Right atrium auricular region (tissue), 2 donors: ENCODE measurements at regions not wholly inside any gene's neighbourhood (a gene's known extent, or its start where the extent isn't known, plus 50 kb on each side); places are given as distances from the start of the nearest gene placed in this dataset.

Experiments
- DNase-seq: peaks from one replicate; pipeline ENCODE4 v3.0.0-alpha.2; 2019; ENCODE audit warnings: low spot score
- H3K27ac ChIP-seq, 2 donors: fragments of 200-600 bp; sonication (generic); 1 replicate in 1 of 2; 2 replicates in 1 of 2; pipeline ENCODE4 v1.5.1; 2016 to 2019
- H3K27me3 ChIP-seq, 2 donors: fragments of 200-600 bp; sonication (generic); one replicate each; pipeline versions ENCODE4 v1.5.1 to v1.6.0; 2017 to 2019
- H3K36me3 ChIP-seq: fragments of 200-600 bp; sonication (generic); one replicate; pipeline ENCODE4 v1.5.1; 2016
- H3K4me1 ChIP-seq, 2 donors: fragments of 200-600 bp; sonication (generic); one replicate each; pipeline versions ENCODE4 v1.5.1 to v1.6.0; 2017 to 2019
- H3K4me3 ChIP-seq, 2 donors: fragments of 200-600 bp; sonication (generic); 1 replicate in 1 of 2; 2 replicates in 1 of 2; pipeline ENCODE4 v1.5.1; 2017 to 2019; ENCODE audit warnings: mild to moderate bottlenecking in 1 of 2, moderate library complexity in 1 of 2
- H3K9me3 ChIP-seq, 2 donors: fragments of 200-600 bp; sonication (generic); one replicate each; pipeline ENCODE4 v1.5.1; 2019
- TF ChIP-seq, protein P1 (sequence below), 2 donors: fragments of 200-600 bp; sonication (generic); IDR thresholded peaks; one replicate each; pipeline ENCODE4 v1.5.1; 2019; ENCODE audit warnings: antibody characterized with exemption in 2 of 2

DNA sequence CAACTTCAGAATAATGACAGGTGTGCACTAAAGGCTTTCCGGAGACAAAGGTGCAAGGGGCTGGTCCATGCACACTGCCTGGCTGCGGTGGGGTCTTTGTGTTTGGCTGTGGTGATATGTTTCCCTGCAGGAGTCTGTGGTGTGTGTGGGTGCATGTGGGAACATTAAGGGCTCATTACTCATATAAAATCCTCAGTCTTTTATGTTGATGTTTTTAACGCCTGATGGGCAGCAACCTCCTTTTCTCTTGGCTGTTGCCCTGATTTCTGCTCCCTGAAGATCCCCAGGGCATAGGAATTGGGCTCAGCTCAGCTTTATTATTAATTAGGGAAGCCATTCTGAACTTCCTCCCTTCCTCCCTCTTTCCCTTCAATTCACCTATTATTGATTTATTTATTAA lies 67.6 kb upstream of the SPAG17 start:
- Histone ChIP-seq H3K9me3 (no peaks in the 10 kb centered on the region), H3K4me1 (no peaks in the 10 kb centered on the region), H3K36me3 (no peaks in the 10 kb centered on the region), H3K4me3 (no peak overlapping the region), H3K27me3 (no peaks in the 10 kb centered on the region), H3K27ac (no peak overlapping the region)
- no peak for DNase-seq
- TF ChIP-seq, protein P1, sequence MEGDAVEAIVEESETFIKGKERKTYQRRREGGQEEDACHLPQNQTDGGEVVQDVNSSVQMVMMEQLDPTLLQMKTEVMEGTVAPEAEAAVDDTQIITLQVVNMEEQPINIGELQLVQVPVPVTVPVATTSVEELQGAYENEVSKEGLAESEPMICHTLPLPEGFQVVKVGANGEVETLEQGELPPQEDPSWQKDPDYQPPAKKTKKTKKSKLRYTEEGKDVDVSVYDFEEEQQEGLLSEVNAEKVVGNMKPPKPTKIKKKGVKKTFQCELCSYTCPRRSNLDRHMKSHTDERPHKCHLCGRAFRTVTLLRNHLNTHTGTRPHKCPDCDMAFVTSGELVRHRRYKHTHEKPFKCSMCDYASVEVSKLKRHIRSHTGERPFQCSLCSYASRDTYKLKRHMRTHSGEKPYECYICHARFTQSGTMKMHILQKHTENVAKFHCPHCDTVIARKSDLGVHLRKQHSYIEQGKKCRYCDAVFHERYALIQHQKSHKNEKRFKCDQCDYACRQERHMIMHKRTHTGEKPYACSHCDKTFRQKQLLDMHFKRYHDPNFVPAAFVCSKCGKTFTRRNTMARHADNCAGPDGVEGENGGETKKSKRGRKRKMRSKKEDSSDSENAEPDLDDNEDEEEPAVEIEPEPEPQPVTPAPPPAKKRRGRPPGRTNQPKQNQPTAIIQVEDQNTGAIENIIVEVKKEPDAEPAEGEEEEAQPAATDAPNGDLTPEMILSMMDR (IDR thresholded peaks at IDR 0.05): no peak

DNA sequence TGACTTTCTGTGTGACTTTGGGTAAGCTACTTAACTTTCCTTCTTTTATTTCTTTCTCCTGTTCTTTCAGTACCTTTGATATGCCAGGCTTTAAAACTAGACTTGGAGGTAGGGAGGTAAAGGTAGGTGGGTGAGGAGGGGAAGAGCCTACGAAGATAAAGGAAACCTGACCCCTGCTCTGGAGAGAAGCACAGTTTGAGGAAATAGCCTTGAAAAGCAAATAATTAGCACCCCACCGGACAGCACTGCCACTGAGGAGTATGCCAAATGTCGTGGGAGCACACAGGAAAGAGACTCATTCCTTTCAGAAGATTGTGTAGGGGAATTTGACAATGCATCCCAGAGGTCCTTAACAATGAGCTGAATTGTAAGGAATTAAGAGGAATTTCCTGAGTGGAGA lies 65.2 kb upstream of the SPAG17 start:
- Histone ChIP-seq H3K36me3 (no peaks in the 10 kb centered on the region), H3K4me3 (no peak overlapping the region), H3K4me1 (no peaks in the 10 kb centered on the region), H3K27me3 (no peaks in the 10 kb centered on the region), H3K27ac (no peak overlapping the region), H3K9me3 (no peaks in the 10 kb centered on the region)
- no peak for DNase-seq
- TF ChIP-seq, protein P1 (IDR thresholded peaks at IDR 0.05): no peak

DNA sequence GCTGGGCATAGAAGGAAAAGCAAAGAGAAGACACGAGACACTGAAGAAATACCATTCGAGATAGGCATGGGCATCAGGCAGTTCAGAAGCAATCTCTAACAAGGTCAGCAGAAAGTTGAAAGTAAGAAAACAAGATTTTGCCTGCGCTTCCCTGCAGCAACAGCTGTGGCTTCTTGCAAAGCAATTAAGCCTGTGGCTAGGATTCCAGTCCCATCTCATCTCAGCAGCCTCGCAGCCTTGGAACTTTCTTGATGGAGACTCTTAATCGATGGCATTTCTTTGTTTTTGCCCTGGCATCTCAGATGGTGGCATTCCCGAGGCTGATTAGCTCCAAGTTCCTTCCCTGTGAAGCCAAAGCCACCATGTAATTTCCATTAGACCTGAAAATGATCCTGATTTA lies 64.6 kb upstream of the SPAG17 start:
- Histone ChIP-seq H3K36me3 (no peaks in the 10 kb centered on the region), H3K4me1 (no peaks in the 10 kb centered on the region), H3K27me3 (no peaks in the 10 kb centered on the region), H3K9me3 (no peaks in the 10 kb centered on the region), H3K4me3 (no peak overlapping the region), H3K27ac (no peak overlapping the region)
- TF ChIP-seq, protein P1 (IDR thresholded peaks at IDR 0.05): no peak
- no peak for DNase-seq

DNA sequence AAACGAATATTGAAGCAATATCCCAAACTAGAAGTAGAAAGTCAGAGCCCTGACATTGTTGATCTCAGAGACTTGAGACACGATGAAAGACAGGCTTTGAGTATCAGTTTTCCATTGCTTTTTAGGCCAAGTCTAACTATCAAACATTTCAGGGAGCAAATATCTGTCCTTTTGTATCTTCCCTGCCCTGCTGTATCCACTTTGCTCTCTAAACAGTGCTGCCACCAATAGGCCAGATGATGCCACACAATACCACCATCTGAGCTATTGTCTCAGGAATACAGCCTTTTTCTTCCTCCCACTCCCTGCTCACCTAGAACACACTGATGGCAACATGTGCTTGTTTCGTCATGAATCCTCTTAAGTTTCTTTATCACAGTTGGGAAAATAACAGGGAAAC lies 62.6 kb upstream of the SPAG17 start:
- no peaks in the 10 kb centered on the region for H3K4me1 ChIP-seq
- H3K27me3 ChIP-seq: no peaks in the 10 kb centered on the region
- TF ChIP-seq, protein P1 (IDR thresholded peaks at IDR 0.05): no peak
- no peak for DNase-seq
- no peak overlapping the region for H3K4me3 ChIP-seq
- H3K36me3 ChIP-seq: no peaks in the 10 kb centered on the region
- no peaks in the 10 kb centered on the region for H3K9me3 ChIP-seq
- H3K27ac ChIP-seq: no peak overlapping the region

DNA sequence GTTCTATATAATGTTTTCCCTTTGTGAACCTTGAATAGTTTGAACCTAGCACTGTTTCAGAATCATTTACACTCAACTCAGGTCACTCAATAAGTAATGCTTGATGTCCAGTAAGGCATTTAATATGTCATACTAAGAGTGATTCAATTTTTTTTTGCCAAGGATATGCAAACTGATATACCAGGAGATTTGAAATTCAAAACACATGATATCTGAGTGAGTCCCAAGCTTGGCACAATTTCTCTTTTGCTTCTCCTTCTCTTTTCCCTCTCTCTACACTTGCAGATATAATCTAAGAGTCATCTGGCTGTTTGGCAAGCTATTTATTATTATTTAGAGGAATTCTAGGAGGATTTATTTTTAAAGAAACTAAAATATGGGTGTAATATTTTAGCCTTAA lies 61.6 kb upstream of the SPAG17 start:
- Histone ChIP-seq H3K36me3 (no peaks in the 10 kb centered on the region), H3K4me3 (no peak overlapping the region), H3K27ac (no peak overlapping the region), H3K9me3 (no peaks in the 10 kb centered on the region), H3K27me3 (no peaks in the 10 kb centered on the region), H3K4me1 (no peaks in the 10 kb centered on the region)
- TF ChIP-seq, protein P1 (IDR thresholded peaks at IDR 0.05): no peak
- DNase-seq: no peak

DNA sequence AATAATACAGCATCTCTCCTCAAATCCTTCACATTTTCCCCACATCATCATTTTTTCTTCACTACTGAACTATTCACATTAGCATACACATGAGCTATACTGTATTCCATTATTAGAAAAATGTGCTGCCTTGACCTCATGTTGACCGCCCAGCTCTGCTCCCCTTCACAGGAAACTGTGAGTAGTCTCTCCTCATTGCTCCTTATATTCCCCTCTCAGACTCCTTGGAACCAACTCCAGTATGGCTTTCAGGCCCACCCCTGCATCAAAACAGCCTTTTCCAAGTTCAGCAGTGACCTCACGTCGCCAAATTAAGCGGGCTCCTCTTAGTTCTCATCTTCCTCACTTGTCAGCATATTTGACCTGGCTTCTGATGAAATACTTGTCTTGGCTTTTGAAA lies 59.2 kb upstream of the SPAG17 start:
- no peak overlapping the region for H3K27ac ChIP-seq
- H3K4me3 ChIP-seq: no peak overlapping the region
- no peaks in the 10 kb centered on the region for H3K9me3 ChIP-seq
- DNase-seq: no peak
- TF ChIP-seq, protein P1 (IDR thresholded peaks at IDR 0.05): no peak
- no peaks in the 10 kb centered on the region for H3K27me3 ChIP-seq
- H3K4me1 ChIP-seq: no peaks in the 10 kb centered on the region
- H3K36me3 ChIP-seq: no peaks in the 10 kb centered on the region
